ENCODE measurements at regions not wholly inside any gene's neighbourhood (a gene's known extent, or its start where the extent isn't known, plus 50 kb on each side); places are given as distances from the start of the nearest gene placed in this dataset.

DNA sequence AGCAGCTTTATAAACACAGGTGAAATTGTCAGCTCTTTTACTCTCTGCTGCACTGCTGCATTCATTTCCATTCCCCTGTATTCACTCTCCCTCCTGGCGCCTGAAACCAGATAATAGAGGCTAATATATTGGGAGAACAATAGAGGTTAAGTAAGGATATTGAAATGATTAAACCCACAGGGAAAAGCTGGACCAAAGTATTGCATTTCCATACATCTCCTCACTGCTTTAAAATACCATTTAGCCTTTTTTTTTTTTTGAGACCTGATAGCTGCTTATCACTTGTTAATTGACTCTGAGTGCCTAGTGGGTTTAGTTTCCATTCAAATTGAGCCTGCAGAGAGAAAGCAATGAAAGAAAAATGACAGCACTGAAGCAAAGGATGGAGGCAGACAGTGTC is 540.5 kb upstream of the IMPG1 start:
- H3K4me1 ChIP-seq = no peaks in the 10 kb centered on the region
- H3K27ac ChIP-seq = no peak overlapping the region
- no peaks in the 10 kb centered on the region for H3K27me3 ChIP-seq
- TF ChIP-seq, protein P1, sequence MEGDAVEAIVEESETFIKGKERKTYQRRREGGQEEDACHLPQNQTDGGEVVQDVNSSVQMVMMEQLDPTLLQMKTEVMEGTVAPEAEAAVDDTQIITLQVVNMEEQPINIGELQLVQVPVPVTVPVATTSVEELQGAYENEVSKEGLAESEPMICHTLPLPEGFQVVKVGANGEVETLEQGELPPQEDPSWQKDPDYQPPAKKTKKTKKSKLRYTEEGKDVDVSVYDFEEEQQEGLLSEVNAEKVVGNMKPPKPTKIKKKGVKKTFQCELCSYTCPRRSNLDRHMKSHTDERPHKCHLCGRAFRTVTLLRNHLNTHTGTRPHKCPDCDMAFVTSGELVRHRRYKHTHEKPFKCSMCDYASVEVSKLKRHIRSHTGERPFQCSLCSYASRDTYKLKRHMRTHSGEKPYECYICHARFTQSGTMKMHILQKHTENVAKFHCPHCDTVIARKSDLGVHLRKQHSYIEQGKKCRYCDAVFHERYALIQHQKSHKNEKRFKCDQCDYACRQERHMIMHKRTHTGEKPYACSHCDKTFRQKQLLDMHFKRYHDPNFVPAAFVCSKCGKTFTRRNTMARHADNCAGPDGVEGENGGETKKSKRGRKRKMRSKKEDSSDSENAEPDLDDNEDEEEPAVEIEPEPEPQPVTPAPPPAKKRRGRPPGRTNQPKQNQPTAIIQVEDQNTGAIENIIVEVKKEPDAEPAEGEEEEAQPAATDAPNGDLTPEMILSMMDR (IDR thresholded peaks at IDR 0.05) = no peak
- intact Hi-C loops (cut with DNase I) = no loop called here
- no peak for DNase-seq (ENCODE audit: low spot score in 2 of 2)
- no peak overlapping the region for H3K4me3 ChIP-seq
- no peaks in the 10 kb centered on the region for H3K9me3 ChIP-seq
- no peaks in the 10 kb centered on the region for H3K36me3 ChIP-seq

GRCh38 chr6:76609160-76609559 is 536.7 kb upstream of the IMPG1 start:
- no peaks in the 10 kb centered on the region for H3K27me3 ChIP-seq
- intact Hi-C loops (cut with DNase I) = no loop called here
- no peak overlapping the region for H3K4me3 ChIP-seq
- H3K9me3 ChIP-seq = no peaks in the 10 kb centered on the region
- H3K4me1 ChIP-seq = no peaks in the 10 kb centered on the region
- TF ChIP-seq, protein P1 (IDR thresholded peaks at IDR 0.05) = no peak
- no peaks in the 10 kb centered on the region for H3K36me3 ChIP-seq
- DNase-seq (ENCODE audit: low spot score in 2 of 2) = no peak
- no peak overlapping the region for H3K27ac ChIP-seq

- H3K9me3 ChIP-seq = peaks cover 0 to 8% of the 10 kb centered on the region in 2 donors
- H3K4me1 ChIP-seq = no peaks in the 10 kb centered on the region
- H3K27me3 ChIP-seq = no peaks in the 10 kb centered on the region
- intact Hi-C loops (cut with DNase I) = no loop called here
- H3K4me3 ChIP-seq = no peak overlapping the region
- no peak overlapping the region for H3K27ac ChIP-seq
- H3K36me3 ChIP-seq = no peaks in the 10 kb centered on the region
- TF ChIP-seq, protein P1 (IDR thresholded peaks at IDR 0.05) = no peak
- no peak for DNase-seq (ENCODE audit: low spot score in 2 of 2)
These were observed 521.6 kb upstream of the IMPG1 start for GRCh38 chr6:76594109-76594508.

DNA sequence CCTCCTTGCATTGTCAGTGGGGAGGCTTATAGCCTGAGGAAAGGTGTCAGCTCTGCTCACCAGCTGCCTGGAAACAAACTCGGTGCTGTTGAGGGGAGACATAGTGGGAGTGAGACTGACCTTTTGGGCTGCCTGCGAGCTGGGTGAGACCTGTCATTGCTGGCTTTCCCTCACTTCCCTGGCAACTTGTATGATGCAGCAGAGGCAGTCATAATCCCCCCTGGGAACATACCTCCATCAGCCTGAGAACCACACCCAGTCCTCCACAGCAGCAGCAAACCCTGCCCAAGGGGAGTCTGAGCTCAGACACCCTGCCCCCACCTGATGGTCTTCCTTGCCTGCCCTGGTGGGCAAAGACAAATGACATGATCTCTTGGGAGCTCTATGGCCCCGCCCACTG is 521.2 kb upstream of the IMPG1 start:
- DNase-seq (ENCODE audit: low spot score in 2 of 2) = no peak
- no peak overlapping the region for H3K4me3 ChIP-seq
- no peak overlapping the region for H3K27ac ChIP-seq
- intact Hi-C loops (cut with DNase I) = no loop called here
- H3K4me1 ChIP-seq = no peaks in the 10 kb centered on the region
- H3K9me3 ChIP-seq = peaks cover 0 to 8% of the 10 kb centered on the region in 2 donors
- H3K27me3 ChIP-seq = no peaks in the 10 kb centered on the region
- TF ChIP-seq, protein P1 (IDR thresholded peaks at IDR 0.05) = no peak
- H3K36me3 ChIP-seq = no peaks in the 10 kb centered on the region

- no peaks in the 10 kb centered on the region for H3K36me3 ChIP-seq
These were observed 520.1 kb upstream of the IMPG1 start for GRCh38 chr6:76592566-76592965.

More at GRCh38 chr6:76592566-76592965, 520.1 kb upstream of the IMPG1 start:
- no peaks in the 10 kb centered on the region for H3K27me3 ChIP-seq
- TF ChIP-seq, protein P1 (IDR thresholded peaks at IDR 0.05) = no peak
- no peak for DNase-seq (ENCODE audit: low spot score in 2 of 2)
- no peaks in the 10 kb centered on the region for H3K4me1 ChIP-seq
- intact Hi-C loops (cut with DNase I) = no loop called here
- H3K4me3 ChIP-seq = no peak overlapping the region
- peaks cover 0 to 8% of the 10 kb centered on the region in 2 donors for H3K9me3 ChIP-seq
- H3K27ac ChIP-seq = no peak overlapping the region
